Suppressor macrophage treated with lipopolysaccharide for 4 hours (primary cell): ENCODE measurements at regions not wholly inside any gene's neighbourhood (a gene's known extent, or its start where the extent isn't known, plus 50 kb on each side); places are given as distances from the start of the nearest gene placed in this dataset.
"Not testable (repeated sequence)": the region's sequence is repeated elsewhere in the genome, so short reads cannot be mapped to it uniquely, and the experiment has no call there.

Experiments
- DNase-seq: peaks from one replicate; pipeline ENCODE4 v3.0.0-alpha.2; 2020

GRCh38 chr18:66271962-66272361 is 331.9 kb downstream of the CDH19 start:
- DNase-seq, result no peak

DNA sequence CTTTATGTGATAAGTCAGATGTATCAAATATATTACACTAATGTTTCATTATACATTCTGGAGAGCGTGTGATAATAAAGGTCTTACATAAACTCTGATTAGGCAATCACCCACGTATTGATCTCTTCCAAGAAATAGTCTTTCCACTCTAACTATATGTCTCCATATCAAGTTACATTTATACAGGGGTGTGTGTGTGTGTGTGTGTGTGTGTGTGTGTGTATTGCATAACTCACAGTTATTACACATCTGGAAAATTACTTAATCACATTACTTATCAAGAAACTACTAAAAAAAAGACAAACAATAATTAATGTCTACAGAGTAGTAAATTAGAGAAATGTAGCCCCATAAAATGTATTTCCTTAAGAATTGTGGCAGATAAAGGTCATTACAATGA is 339.8 kb downstream of the CDH19 start:
- no peak for DNase-seq

GRCh38 chr18:66254121-66254520 is 349.8 kb downstream of the CDH19 start:
- DNase-seq, result no peak

- DNase-seq, result no peak
Observed at GRCh38 chr18:66252703-66253102, 351.2 kb downstream of the CDH19 start.

DNA sequence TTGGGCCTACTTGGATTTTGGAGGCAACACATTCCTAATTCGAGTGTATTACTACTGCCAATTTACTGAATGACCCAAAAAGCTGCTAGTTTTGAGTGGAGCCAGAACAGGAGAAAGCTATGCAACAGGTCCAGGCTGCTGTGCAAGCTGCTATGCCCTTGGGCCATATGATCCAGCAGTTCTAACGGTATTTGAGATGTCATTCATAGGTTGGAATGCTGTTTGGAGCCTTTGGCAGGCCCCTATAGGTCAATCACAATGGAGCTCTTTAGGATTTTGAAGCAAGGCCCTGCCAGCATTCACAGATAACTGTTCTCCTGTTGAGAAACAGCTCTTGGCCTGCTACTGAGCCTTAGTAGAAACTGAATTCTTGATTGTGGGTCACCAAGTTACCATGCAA is 368.7 kb downstream of the CDH19 start:
- no peak for DNase-seq

DNA sequence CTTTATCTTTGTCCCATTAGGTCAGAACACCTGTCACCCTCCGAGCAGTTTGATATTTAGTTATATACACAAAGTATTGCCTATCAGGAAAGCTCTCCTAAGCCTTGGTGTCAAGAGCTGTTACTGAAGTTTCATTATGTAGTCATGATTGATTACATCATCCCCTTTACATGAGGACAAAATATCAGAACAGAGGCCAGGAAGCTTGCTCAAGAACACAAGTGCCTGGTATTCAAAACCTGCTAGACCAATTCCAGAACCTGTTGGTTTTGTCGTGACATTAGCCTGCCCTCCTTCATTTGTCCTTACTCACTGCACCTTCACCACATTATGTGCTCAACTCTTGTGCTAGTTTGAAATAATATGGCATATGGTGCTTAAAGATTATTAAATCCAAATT is 377.1 kb downstream of the CDH19 start:
- DNase-seq, result no peak

DNA sequence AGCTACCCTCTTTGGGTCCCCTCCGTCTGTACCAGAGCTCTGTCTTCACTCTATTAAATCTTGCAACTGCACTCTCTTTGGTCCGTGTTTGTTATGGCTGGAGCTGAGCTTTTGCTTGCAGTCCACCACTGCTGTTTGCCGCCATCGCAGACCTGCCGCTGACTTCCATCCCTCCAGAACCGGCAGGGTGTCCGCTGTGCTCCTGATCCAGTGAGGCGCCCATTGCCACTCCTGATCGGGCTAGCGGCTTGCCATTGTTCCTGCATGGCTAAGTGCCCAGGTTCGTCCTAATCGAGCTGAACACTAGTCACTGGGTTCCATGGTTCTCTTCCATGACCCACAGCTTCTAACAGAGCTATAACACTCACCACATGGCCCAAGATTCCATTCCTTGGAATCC is 380.6 kb downstream of the CDH19 start:
- not testable (repeated sequence) for DNase-seq

- no peak for DNase-seq
Observed at GRCh38 chr18:66222174-66222573, 381.7 kb downstream of the CDH19 start.

DNA sequence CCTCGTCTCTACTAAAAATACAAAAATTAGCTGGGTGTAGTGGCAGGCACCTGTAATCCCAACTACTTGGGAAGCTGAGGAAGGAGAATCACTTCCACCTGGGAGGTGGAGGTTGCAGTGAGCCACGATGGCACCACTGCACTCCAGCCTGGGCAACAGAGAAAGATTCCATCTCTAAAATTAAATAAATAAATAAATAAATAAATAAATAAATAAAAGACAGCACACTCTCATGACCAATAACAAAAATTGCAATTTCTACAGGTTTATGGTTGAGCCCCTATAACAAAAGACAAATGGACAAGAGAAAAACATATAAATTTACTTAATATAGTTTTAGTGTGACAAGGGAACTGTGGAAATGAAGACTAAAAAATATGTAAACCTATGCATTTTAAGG is 384.1 kb downstream of the CDH19 start:
- no peak for DNase-seq

- DNase-seq, result no peak
Observed at GRCh38 chr18:66211749-66212148, 392.1 kb downstream of the CDH19 start.

GRCh38 chr18:66210875-66211274 is 393.0 kb downstream of the CDH19 start:
- DNase-seq, result no peak

GRCh38 chr18:66209656-66210055 is 394.2 kb downstream of the CDH19 start:
- no peak for DNase-seq

GRCh38 chr18:66196805-66197204 is 407.1 kb downstream of the CDH19 start:
- no peak for DNase-seq

DNA sequence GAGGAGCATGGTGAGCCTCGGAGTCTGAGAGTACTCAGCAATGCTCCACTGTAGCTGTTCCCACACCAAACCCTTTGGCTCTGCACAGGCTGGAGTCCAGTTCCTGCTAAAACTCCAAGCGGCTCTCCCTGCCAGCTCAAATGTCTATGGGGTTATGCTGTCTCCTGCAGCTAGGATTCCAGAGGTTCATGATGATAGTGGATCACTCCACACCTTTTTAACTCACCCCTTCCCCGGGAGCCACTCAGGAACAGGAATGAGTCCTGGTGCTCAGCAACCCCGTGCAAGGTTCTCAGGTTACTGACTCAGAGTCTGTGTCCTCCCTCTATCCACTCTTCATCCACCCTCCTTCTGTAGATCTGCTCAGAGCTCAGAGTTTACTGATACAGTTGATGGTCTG is 410.0 kb downstream of the CDH19 start:
- DNase-seq, result no peak

GRCh38 chr18:66193394-66193793 is 410.5 kb downstream of the CDH19 start:
- DNase-seq, result no peak

DNA sequence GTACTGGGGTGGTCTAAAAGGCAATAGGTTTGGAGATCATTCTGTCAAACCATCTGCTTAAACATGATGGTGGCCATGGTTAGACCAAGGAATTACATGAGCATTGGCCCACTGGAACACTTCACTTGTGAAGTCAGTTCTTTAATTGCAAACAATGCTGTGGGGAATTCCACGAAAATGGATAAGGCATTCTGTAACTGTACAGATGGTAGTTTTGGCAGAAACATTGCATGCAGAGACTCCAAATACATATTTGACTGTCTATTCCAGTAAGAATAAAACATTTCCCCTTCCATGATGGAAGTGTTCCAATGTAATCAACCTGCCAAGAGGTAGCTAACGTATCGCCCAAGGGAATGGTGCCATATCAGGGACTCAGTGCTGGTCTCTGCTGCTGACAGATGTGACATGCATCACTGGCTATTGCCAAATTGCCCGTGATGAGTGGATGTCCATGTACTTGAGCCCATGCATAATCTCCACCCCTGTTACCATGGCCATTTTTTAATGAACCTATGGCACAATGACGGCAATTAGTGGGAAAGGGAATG is 417.9 kb downstream of the CDH7 start:
- no peak for DNase-seq

GRCh38 chr18:66167829-66168684 is 417.2 kb downstream of the CDH7 start:
- no peak for DNase-seq

DNA sequence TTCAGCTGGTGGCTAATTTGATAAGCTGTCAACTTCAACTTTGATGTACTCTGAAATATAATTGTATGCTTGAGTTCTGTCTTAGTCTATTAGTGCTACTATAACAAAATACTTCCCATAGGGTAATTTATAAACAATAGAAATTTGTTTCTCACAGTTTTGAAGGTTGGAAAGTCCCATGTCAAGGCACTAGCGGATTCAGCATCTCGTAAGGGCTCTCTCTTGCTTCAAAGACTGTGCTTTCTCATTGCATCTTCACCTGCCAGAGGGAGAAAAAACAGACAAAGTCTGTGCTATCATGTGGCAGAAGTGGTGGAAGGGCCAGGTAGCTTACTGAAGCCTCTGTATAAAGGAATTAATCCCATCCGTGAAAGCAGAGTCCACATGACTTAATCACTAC is 409.2 kb downstream of the CDH7 start:
- DNase-seq, result no peak

GRCh38 chr18:66159451-66159850 is 408.6 kb downstream of the CDH7 start:
- no peak for DNase-seq

DNA sequence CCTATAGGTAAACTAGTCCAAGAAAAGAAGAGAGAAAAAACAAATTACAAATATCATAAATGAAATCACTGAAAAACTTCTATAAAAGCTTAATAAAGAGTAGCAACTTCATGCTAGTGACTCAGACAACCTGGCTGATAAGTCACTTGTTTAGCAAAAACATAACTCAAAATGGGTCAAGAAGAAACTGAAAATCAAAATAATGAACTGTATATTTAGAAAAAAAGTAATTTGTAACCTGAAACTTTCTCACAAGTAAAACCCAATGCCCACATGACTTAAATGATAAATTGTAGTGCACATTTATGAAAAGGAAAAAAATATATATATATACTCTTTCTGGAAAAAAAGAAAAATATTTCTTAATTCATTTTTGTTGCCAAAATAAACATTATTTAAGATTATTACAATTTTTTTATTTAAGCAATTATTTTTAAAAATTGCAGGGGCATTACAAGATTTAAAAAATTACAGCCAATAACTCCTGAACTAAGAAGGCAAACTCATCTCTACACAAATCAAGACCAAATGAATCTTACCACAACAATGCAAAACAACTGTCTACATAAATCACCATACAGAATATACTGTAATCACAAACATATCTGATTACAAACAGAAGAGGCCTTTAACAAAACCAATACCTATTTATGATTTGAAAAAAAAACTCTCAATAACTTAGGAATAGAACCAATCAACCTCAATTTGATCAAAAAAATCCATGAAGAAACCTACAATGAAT is 406.3 kb downstream of the CDH7 start:
- no peak for DNase-seq

DNA sequence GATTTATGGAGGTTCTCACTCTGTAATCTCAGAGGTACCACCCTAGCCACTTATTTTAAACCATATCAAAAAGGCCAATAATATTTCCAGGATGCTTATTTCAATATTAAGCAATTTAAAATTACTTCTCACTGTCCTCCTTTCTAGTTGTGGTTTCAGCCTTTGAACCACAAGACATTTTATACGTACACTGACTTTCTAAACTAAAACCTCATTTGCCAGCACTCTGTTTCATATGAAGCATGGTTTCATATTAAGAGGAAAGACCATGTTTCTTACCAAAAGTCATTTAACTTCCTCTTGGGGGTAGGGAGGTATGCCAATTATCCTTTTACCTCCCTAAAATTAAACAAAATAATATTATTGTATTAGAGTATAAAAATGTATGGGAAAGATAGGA is 399.8 kb downstream of the CDH7 start:
- DNase-seq, result no peak

DNA sequence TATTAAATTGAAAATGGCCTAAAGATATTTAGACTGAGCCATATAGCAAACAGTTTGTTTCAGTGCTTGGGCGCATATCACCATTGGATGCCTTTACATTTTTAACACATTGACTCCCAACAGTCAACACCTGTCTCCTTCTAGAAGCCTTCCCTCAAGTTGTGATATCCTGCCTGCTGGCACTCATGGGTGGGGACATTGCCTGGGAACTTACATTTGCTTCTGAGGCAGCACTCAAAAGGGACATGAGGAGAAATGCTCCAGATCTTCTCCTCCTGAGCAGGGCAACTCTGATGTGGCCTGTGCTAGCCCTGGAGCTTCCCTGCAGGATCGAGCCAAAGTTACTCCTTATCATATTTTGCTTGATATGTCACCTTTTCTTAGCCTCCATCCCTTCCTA is 392.2 kb downstream of the CDH7 start:
- no peak for DNase-seq

GRCh38 chr18:66141716-66142115 is 390.9 kb downstream of the CDH7 start:
- DNase-seq, result no peak

DNA sequence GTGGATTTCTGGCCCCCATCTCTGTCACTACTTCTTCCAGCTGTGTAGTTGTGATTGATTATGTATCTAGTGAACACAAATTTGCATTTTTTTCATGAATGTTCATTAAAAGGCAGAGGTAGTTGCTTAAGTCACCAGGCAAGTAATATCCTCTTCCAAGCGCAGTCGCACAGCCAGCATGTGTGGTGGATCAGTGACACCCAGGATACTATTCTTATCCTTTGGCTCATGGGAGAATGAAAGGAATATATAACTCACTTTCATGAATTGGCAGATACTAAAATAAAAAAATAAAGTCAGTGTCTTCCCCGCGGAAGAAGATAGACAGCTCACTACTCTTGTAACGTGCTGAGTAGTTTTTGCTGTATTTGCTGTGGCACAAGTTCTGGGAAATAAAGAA is 387.8 kb downstream of the CDH7 start:
- DNase-seq, result no peak
